Liver (tissue), 8 donors: ENCODE measurements at regions not wholly inside any gene's neighbourhood (a gene's known extent, or its start where the extent isn't known, plus 50 kb on each side); places are given as distances from the start of the nearest gene placed in this dataset.

Experiments
- DNase-seq: peaks from one replicate; pipeline ENCODE4 v3.0.0-alpha.2; 2017; ENCODE audit warnings: low spot score
- H3K27ac ChIP-seq, 2 donors: one replicate each; pipeline ENCODE4 v1.7.0; 2013; ENCODE audit warnings: inconsistent platforms in 2 of 2, low read length in 2 of 2, control low read depth in 1 of 2, low read depth in 1 of 2, mild to moderate bottlenecking in 1 of 2
- H3K27me3 ChIP-seq, 4 donors: one replicate each; pipeline versions ENCODE4 v1.6.1 to v1.7.0; 2013; ENCODE audit warnings: low read length in 3 of 4, inconsistent platforms in 1 of 4, mild to moderate bottlenecking in 1 of 4, moderate library complexity in 1 of 4; ENCODE audit not compliant: control insufficient read depth in 4 of 4, insufficient read depth in 4 of 4
- H3K36me3 ChIP-seq, 4 donors: one replicate each; pipeline versions ENCODE4 v1.6.1 to v1.7.0; 2013; ENCODE audit warnings: low read length in 3 of 4, mild to moderate bottlenecking in 3 of 4, low read depth in 1 of 4, moderate library complexity in 1 of 4; ENCODE audit not compliant: control insufficient read depth in 4 of 4, insufficient read depth in 3 of 4
- H3K4me1 ChIP-seq, 4 donors: one replicate each; pipeline versions ENCODE4 v1.6.1 to v1.7.0; 2013; ENCODE audit warnings: low read length in 3 of 4, mild to moderate bottlenecking in 3 of 4, moderate library complexity in 1 of 4; ENCODE audit not compliant: control insufficient read depth in 4 of 4, insufficient read depth in 4 of 4
- H3K4me3 ChIP-seq, 3 donors: one replicate each; pipeline versions ENCODE4 v1.6.1 to v1.7.0; 2013; ENCODE audit warnings: low read length in 3 of 3, control low read depth in 1 of 3, low read depth in 1 of 3, mild to moderate bottlenecking in 1 of 3
- H3K9ac ChIP-seq, 2 donors: one replicate each; pipeline ENCODE4 v1.7.0; 2013; ENCODE audit warnings: low read length in 2 of 2, mild to moderate bottlenecking in 2 of 2, moderate library complexity in 2 of 2, control low read depth in 1 of 2, low read depth in 1 of 2
- H3K9me3 ChIP-seq, 4 donors: one replicate each; pipeline versions ENCODE4 v1.6.1 to v1.7.0; 2013; ENCODE audit warnings: low read length in 3 of 4; ENCODE audit not compliant: control insufficient read depth in 4 of 4
- FOXA2 ChIP-seq: IDR thresholded peaks from 2 replicates; pipeline ENCODE4 v1.6.1; 2016; ENCODE audit warnings: antibody characterized with exemption
- GABPA ChIP-seq, 2 donors: IDR thresholded peaks in 1 of 2; conservative IDR thresholded peaks in 1 of 2; 2 replicates each; pipeline ENCODE4 v1.6.1; 2016; ENCODE audit warnings: antibody characterized with exemption in 2 of 2, mild to moderate bottlenecking in 1 of 2, moderate library complexity in 1 of 2
- HNF4A ChIP-seq, 2 donors: conservative IDR thresholded peaks; 2 replicates each; pipeline ENCODE4 v1.6.1; 2016; ENCODE audit warnings: antibody characterized with exemption in 2 of 2, mild to moderate bottlenecking in 2 of 2
- RAD21 ChIP-seq, 2 donors: IDR thresholded peaks; 2 replicates each; pipeline ENCODE4 v1.6.1; 2016; ENCODE audit warnings: antibody characterized with exemption in 2 of 2, mild to moderate bottlenecking in 2 of 2
- RXRA ChIP-seq, 2 donors: IDR thresholded peaks; 2 replicates each; pipeline ENCODE4 v1.6.1; 2017 to 2018; ENCODE audit warnings: antibody characterized with exemption in 2 of 2, mild to moderate bottlenecking in 1 of 2
- SP1 ChIP-seq: IDR thresholded peaks from 2 replicates; pipeline ENCODE4 v1.6.1; 2018; ENCODE audit warnings: antibody characterized with exemption, mild to moderate bottlenecking
- TAF1 ChIP-seq: conservative IDR thresholded peaks from 2 replicates; pipeline ENCODE4 v1.6.1; 2016; ENCODE audit warnings: antibody characterized with exemption, mild to moderate bottlenecking
- WGBS: extraction: QIAGEN DNeasy Blood & Tissue Kit; methylation state at CpG from one replicate; pipeline ENCODE4 v1.1.7; 2013; 5-methylcytosine and 5-hydroxymethylcytosine counted together
- TF ChIP-seq, protein P1 (sequence below): IDR thresholded peaks from 2 replicates; pipeline ENCODE4 v1.6.1; 2016; ENCODE audit warnings: antibody characterized with exemption
- TF ChIP-seq, protein P2 (sequence below): fragments of 150-350 bp; IDR thresholded peaks from 2 replicates; pipeline ENCODE4 v1.5.1; 2017; ENCODE audit warnings: improper control_type of control experiment, low read depth, low read length; ENCODE audit not compliant: missing input control
- TF ChIP-seq, protein P3 (sequence below): IDR thresholded peaks from 2 replicates; pipeline ENCODE4 v1.6.1; 2016; ENCODE audit warnings: antibody characterized with exemption
- TF ChIP-seq, protein P4 (sequence below): IDR thresholded peaks from 2 replicates; pipeline ENCODE4 v1.6.1; 2016; ENCODE audit warnings: antibody characterized with exemption, mild to moderate bottlenecking
- donor health status: healthy.
- donor health status: healthy.
- donor health status: healthy.
- donor health status: healthy.
- donor health status: healthy.

DNA sequence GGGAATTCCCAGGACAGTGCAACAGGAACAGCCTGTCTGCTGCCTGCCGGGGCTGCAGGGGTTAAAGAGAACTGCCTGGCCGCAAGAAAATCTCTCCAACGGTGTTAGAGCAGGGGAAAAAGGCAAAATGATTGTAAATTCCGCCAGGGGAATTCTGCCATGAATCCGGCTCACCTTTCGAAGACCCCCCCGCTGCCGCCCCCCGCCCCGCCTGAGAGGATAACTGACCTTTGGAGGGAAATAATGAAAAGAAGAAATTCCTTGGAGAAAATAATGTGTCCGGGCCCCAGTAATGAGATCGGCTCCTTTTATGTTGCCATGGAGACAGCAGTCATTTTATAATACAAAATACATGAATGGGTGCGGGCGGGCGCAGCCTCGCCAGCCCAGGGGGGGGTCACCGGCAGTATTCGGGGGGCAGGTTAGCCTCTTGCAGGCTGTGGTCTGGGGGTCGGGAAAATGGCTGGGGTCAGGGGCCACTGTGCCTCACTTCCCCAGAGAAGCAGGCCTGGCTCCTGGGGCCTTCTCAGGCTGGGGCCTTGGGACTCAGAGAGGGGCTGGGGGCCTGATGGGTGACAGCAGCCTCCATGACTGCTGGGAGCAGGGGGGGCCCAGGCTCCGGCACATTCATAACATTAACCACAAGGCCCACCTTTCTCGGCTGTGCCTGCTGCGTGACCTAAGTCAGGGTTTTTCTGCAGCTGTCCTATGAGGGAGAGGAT, 228.1 kb downstream of the MN1 start (continued):
- TF ChIP-seq, protein P1, sequence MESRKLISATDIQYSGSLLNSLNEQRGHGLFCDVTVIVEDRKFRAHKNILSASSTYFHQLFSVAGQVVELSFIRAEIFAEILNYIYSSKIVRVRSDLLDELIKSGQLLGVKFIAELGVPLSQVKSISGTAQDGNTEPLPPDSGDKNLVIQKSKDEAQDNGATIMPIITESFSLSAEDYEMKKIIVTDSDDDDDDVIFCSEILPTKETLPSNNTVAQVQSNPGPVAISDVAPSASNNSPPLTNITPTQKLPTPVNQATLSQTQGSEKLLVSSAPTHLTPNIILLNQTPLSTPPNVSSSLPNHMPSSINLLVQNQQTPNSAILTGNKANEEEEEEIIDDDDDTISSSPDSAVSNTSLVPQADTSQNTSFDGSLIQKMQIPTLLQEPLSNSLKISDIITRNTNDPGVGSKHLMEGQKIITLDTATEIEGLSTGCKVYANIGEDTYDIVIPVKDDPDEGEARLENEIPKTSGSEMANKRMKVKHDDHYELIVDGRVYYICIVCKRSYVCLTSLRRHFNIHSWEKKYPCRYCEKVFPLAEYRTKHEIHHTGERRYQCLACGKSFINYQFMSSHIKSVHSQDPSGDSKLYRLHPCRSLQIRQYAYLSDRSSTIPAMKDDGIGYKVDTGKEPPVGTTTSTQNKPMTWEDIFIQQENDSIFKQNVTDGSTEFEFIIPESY: no peak
- TF ChIP-seq SP1 (no peak), RAD21 (IDR thresholded peaks at IDR 0.05) (no peak), HNF4A (conservative IDR thresholded peaks at IDR 0.05) (no peak)

DNA sequence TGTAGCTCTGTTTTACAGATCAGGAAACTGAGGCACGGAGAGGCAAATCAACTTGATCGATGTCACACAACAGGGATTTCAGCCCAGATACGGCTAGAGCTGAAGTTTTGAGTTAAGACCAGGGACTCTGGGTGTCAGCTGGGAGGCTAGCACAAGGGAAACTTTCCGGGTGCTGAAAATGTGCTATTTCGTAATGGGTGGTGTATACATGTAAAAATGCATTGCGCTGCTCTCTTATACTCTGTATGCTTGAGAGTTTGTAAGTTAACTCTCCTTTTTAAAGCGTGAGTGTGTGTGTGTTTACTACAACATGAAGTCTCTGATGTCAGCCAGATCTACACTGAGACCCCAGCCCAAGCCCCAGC, 227.6 kb downstream of the MN1 start:
- no peak overlapping the region for H3K27ac ChIP-seq
- TF ChIP-seq HNF4A (conservative IDR thresholded peaks at IDR 0.05) (no peak), RXRA (IDR thresholded peaks at IDR 0.05) (no peak)
- TF ChIP-seq, protein P2, sequence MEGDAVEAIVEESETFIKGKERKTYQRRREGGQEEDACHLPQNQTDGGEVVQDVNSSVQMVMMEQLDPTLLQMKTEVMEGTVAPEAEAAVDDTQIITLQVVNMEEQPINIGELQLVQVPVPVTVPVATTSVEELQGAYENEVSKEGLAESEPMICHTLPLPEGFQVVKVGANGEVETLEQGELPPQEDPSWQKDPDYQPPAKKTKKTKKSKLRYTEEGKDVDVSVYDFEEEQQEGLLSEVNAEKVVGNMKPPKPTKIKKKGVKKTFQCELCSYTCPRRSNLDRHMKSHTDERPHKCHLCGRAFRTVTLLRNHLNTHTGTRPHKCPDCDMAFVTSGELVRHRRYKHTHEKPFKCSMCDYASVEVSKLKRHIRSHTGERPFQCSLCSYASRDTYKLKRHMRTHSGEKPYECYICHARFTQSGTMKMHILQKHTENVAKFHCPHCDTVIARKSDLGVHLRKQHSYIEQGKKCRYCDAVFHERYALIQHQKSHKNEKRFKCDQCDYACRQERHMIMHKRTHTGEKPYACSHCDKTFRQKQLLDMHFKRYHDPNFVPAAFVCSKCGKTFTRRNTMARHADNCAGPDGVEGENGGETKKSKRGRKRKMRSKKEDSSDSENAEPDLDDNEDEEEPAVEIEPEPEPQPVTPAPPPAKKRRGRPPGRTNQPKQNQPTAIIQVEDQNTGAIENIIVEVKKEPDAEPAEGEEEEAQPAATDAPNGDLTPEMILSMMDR: no peak
- TF ChIP-seq, protein P3, sequence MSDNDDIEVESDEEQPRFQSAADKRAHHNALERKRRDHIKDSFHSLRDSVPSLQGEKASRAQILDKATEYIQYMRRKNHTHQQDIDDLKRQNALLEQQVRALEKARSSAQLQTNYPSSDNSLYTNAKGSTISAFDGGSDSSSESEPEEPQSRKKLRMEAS: no peak
- TF ChIP-seq, protein P1: no peak
- H3K4me3 ChIP-seq: no peak overlapping the region
- DNase-seq: no peak
- peaks cover 0 to 4% (median 0%) of the 10 kb centered on the region in 4 donors for H3K27me3 ChIP-seq
- 76% methylated on average over 7 of the region's 7 CpGs for WGBS
- H3K4me1 ChIP-seq: peaks cover 0 to 5% (median 0%) of the 10 kb centered on the region in 4 donors
- H3K9ac ChIP-seq: no peak overlapping the region
- peaks cover 5 to 12% (median 8%) of the 10 kb centered on the region in 4 donors for H3K9me3 ChIP-seq
- H3K36me3 ChIP-seq: no peaks in the 10 kb centered on the region

DNA sequence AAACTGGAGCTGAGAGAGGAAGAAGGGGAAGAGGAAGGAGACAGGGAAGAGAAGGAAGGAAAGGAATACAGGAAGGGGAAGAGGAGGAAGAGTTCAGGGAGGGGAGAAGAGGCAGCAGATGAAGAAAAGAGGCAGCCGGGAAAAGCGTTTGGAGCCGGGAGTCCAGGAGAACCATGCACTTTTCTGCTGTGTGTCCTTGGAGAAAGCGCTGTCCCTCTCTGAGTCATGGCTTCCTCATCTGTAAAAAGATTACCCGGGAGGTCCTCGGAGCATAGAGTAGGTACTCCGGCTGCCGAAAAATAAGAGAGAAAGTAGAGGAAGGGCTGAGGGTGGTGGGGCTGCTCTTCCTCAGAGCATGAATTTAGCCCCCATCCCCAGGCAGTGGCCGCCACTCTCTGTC, 226.9 kb downstream of the MN1 start:
- H3K4me3 ChIP-seq: no peak overlapping the region
- no peaks in the 10 kb centered on the region for H3K36me3 ChIP-seq
- no peak overlapping the region for H3K27ac ChIP-seq
- no peak overlapping the region for H3K9ac ChIP-seq
- peaks cover 0 to 5% (median 0%) of the 10 kb centered on the region in 4 donors for H3K4me1 ChIP-seq
- H3K9me3 ChIP-seq: peaks cover 5 to 12% (median 8%) of the 10 kb centered on the region in 4 donors
- H3K27me3 ChIP-seq: peaks cover 0 to 6% (median 0%) of the 10 kb centered on the region in 4 donors
- 83% methylated on average over 9 of the region's 9 CpGs for WGBS
- TF ChIP-seq HNF4A (conservative IDR thresholded peaks at IDR 0.05): no peak
- no peak for TF ChIP-seq TAF1
- TF ChIP-seq, protein P3: no peak
- TF ChIP-seq, protein P2: no peak
- TF ChIP-seq, protein P1: no peak
- TF ChIP-seq GABPA (IDR thresholded peaks at IDR 0.05 in 1 of 2, conservative IDR thresholded peaks at IDR 0.05 in 1 of 2): no peak
- TF ChIP-seq, protein P4, sequence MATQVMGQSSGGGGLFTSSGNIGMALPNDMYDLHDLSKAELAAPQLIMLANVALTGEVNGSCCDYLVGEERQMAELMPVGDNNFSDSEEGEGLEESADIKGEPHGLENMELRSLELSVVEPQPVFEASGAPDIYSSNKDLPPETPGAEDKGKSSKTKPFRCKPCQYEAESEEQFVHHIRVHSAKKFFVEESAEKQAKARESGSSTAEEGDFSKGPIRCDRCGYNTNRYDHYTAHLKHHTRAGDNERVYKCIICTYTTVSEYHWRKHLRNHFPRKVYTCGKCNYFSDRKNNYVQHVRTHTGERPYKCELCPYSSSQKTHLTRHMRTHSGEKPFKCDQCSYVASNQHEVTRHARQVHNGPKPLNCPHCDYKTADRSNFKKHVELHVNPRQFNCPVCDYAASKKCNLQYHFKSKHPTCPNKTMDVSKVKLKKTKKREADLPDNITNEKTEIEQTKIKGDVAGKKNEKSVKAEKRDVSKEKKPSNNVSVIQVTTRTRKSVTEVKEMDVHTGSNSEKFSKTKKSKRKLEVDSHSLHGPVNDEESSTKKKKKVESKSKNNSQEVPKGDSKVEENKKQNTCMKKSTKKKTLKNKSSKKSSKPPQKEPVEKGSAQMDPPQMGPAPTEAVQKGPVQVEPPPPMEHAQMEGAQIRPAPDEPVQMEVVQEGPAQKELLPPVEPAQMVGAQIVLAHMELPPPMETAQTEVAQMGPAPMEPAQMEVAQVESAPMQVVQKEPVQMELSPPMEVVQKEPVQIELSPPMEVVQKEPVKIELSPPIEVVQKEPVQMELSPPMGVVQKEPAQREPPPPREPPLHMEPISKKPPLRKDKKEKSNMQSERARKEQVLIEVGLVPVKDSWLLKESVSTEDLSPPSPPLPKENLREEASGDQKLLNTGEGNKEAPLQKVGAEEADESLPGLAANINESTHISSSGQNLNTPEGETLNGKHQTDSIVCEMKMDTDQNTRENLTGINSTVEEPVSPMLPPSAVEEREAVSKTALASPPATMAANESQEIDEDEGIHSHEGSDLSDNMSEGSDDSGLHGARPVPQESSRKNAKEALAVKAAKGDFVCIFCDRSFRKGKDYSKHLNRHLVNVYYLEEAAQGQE: no peak
- TF ChIP-seq FOXA2: no peak
- DNase-seq: no peak
